PC-9 (cell line): ENCODE measurements at regions not wholly inside any gene's neighbourhood (a gene's known extent, or its start where the extent isn't known, plus 50 kb on each side); places are given as distances from the start of the nearest gene placed in this dataset.

ENCODE experiments used
- BruUV-seq: library from RNA; stranded (reverse); fragments of 400-500 nt; replicated peaks from 2 replicates; lab custom pipeline; 2021; lab: Mats Ljungman, UMichigan
- CTCF ChIA-PET: fragments of 300-600 bp; sonication (Branson Sonifier 250); formaldehyde crosslinking; loops from one replicate; lab custom pipeline; 2022; ENCODE audit warnings: antibody characterized with exemption; lab: Charles Lee
- POLR2A ChIA-PET: fragments of 300-600 bp; sonication (Branson Sonifier 250); formaldehyde crosslinking; loops from one replicate; lab custom pipeline; 2022; ENCODE audit warnings: antibody characterized with exemption; ENCODE audit not compliant: unreplicated experiment; lab: Charles Lee
- DNase-seq, 2 experiments: peaks; one replicate each; pipeline versions ENCODE4 v3.0.0 to v3.0.0-alpha.2; 2015 to 2022; ENCODE audit warnings: mixed read lengths in 1 of 2
- H2AFZ ChIP-seq: fragments of 200-600 bp; sonication (generic); 2 replicates; pipeline ENCODE4 v1.8.1; 2017; ENCODE audit warnings: antibody characterized with exemption
- H3F3A ChIP-seq: fragments of 200-600 bp; sonication (generic); 2 replicates; pipeline ENCODE4 v1.8.1; 2017; ENCODE audit warnings: antibody characterized with exemption, mild to moderate bottlenecking, low read depth; ENCODE audit not compliant: insufficient read depth
- H3K27ac ChIP-seq: fragments of 200-600 bp; sonication (generic); 2 replicates; pipeline ENCODE4 v1.6.1; 2016; ENCODE audit warnings: mixed run types
- H3K27me3 ChIP-seq: fragments of 200-600 bp; sonication (generic); 2 replicates; pipeline ENCODE4 v1.6.1; 2016; ENCODE audit warnings: low read depth, mixed run types; ENCODE audit not compliant: insufficient read depth
- H3K36me3 ChIP-seq: fragments of 200-600 bp; sonication (generic); 2 replicates; pipeline ENCODE4 v1.6.1; 2016; ENCODE audit warnings: low read depth, mixed run types
- H3K4me1 ChIP-seq: fragments of 200-600 bp; sonication (generic); replicated peaks from 2 replicates; pipeline ENCODE4 v1.6.1; 2016; ENCODE audit warnings: mixed run types; ENCODE audit not compliant: insufficient read depth
- H3K4me2 ChIP-seq: fragments of 200-600 bp; sonication (generic); 2 replicates; pipeline ENCODE4 v1.6.1; 2017; ENCODE audit warnings: mixed run types
- H3K4me3 ChIP-seq: fragments of 200-600 bp; sonication (generic); 2 replicates; pipeline ENCODE4 v1.6.1; 2016; ENCODE audit warnings: mixed run types
- H3K79me2 ChIP-seq: fragments of 200-600 bp; sonication (generic); 2 replicates; pipeline ENCODE4 v1.6.1; 2017; ENCODE audit warnings: low read depth, mixed run types
- H3K9me2 ChIP-seq: fragments of 200-600 bp; sonication (generic); 2 replicates; pipeline ENCODE4 v1.8.1; 2017; ENCODE audit warnings: mild to moderate bottlenecking; ENCODE audit not compliant: insufficient read depth
- H3K9me3 ChIP-seq: fragments of 200-600 bp; sonication (generic); 2 replicates; pipeline ENCODE4 v1.8.1; 2016; ENCODE audit warnings: low read depth; ENCODE audit not compliant: insufficient read depth
- H4K20me1 ChIP-seq: fragments of 200-600 bp; sonication (generic); 2 replicates; pipeline ENCODE4 v1.8.1; 2017; ENCODE audit not compliant: insufficient read depth
- CTCF ChIP-seq: fragments of 200-600 bp; sonication (generic); conservative IDR thresholded peaks from 2 replicates; pipeline ENCODE4 v1.6.1; 2017; ENCODE audit warnings: mixed run types, antibody characterized with exemption, mild to moderate bottlenecking, moderate library complexity
- EZH2 ChIP-seq: fragments of 200-600 bp; sonication (generic); IDR thresholded peaks from 2 replicates; pipeline ENCODE4 v1.8.0; 2017; ENCODE audit warnings: antibody characterized with exemption, low read depth
- intact Hi-C: fragments of 100-400 bp; cut with micrococcal nuclease; formaldehyde crosslinking; loops from one replicate; pipeline ENCODE4 v1.10.0; 2022; ENCODE audit not compliant: unreplicated experiment

GRCh38 chr4:32748061-32748460 is 2027.9 kb downstream of the PCDH7 start:
- Histone ChIP-seq H3F3A (no peaks in the 10 kb centered on the region), H2AFZ (no peak overlapping the region), H3K27me3 (no peaks in the 10 kb centered on the region), H3K4me1 (no peaks in the 10 kb centered on the region), H3K79me2 (no peaks in the 10 kb centered on the region), H3K9me3 (no peaks in the 10 kb centered on the region), H3K36me3 (no peaks in the 10 kb centered on the region), H3K27ac (no peak overlapping the region), H4K20me1 (no peaks in the 10 kb centered on the region), H3K4me3 (no peak overlapping the region), H3K9me2 (no peaks in the 10 kb centered on the region), H3K4me2 (no peak overlapping the region)
- TF ChIP-seq EZH2 (no peak), CTCF (no peak)
- intact Hi-C loops = no loop called here
- ChIA-PET POLR2A (no interaction called here), CTCF (no interaction called here)
- BruUV-seq = no TSS peak
- no peak for DNase-seq

- Histone ChIP-seq H3K4me3 (no peak overlapping the region), H3K36me3 (no peaks in the 10 kb centered on the region), H2AFZ (no peak overlapping the region), H3K4me2 (no peak overlapping the region), H3K27me3 (no peaks in the 10 kb centered on the region), H3F3A (no peaks in the 10 kb centered on the region), H4K20me1 (no peaks in the 10 kb centered on the region), H3K79me2 (no peaks in the 10 kb centered on the region), H3K9me3 (no peaks in the 10 kb centered on the region), H3K4me1 (no peaks in the 10 kb centered on the region), H3K9me2 (no peaks in the 10 kb centered on the region), H3K27ac (no peak overlapping the region)
- TF ChIP-seq CTCF = no peak
- TF ChIP-seq EZH2 = no peak
- ChIA-PET POLR2A (no interaction called here), CTCF (no interaction called here)
- no peak for DNase-seq
- intact Hi-C loops = no loop called here
- BruUV-seq = no TSS peak
Measured at GRCh38 chr4:32748498-32748897, 2028.3 kb downstream of the PCDH7 start.

- H3K9me3 ChIP-seq = no peaks in the 10 kb centered on the region
- BruUV-seq = no TSS peak
- no peaks in the 10 kb centered on the region for H3K9me2 ChIP-seq
- no peak for DNase-seq
- H2AFZ ChIP-seq = no peak overlapping the region
- H3K4me3 ChIP-seq = no peak overlapping the region
- no peaks in the 10 kb centered on the region for H3K79me2 ChIP-seq
- H3K27me3 ChIP-seq = no peaks in the 10 kb centered on the region
- no peaks in the 10 kb centered on the region for H4K20me1 ChIP-seq
- H3K4me1 ChIP-seq = no peaks in the 10 kb centered on the region
- H3K27ac ChIP-seq = no peak overlapping the region
- no peak overlapping the region for H3K4me2 ChIP-seq
- no peak for TF ChIP-seq EZH2
- no peak for TF ChIP-seq CTCF
- H3K36me3 ChIP-seq = no peaks in the 10 kb centered on the region
- POLR2A ChIA-PET = no interaction called here
- CTCF ChIA-PET = no interaction called here
- no peaks in the 10 kb centered on the region for H3F3A ChIP-seq
- intact Hi-C loops = no loop called here
Measured at GRCh38 chr4:32752962-32753361, 2032.8 kb downstream of the PCDH7 start.
